ENCODE measurements at regions not wholly inside any gene's neighbourhood (a gene's known extent, or its start where the extent isn't known, plus 50 kb on each side); places are given as distances from the start of the nearest gene placed in this dataset.

- no peak for DNase-seq
Measured at GRCh38 chr10:8504499-8504898, 450.0 kb downstream of the GATA3 start.

- DNase-seq = no peak
Measured at GRCh38 chr10:8507156-8507555, 452.7 kb downstream of the GATA3 start.

GRCh38 chr10:8508882-8509281 is 454.4 kb downstream of the GATA3 start:
- no peak for DNase-seq

DNA sequence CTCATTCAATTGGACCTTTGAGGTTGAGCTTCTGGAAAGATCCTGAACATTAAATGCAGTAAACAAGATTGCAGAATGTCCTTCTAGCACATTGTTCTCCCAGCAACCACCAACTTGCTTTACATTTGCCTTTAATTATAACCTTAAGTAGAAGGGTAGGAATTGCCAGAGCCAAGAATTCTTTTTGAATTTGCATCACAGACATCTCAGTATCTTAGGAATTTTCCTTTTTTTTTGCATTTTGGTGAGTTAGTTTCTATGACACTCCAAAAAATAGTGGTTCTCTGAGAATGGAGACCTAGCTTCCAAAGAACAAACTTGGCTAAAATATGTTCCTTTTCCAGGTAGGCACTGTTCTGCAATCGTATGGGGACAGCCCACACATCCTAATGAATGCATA is 456.0 kb downstream of the GATA3 start:
- DNase-seq = no peak

GRCh38 chr10:8511026-8511425 is 456.5 kb downstream of the GATA3 start:
- DNase-seq = no peak

DNA sequence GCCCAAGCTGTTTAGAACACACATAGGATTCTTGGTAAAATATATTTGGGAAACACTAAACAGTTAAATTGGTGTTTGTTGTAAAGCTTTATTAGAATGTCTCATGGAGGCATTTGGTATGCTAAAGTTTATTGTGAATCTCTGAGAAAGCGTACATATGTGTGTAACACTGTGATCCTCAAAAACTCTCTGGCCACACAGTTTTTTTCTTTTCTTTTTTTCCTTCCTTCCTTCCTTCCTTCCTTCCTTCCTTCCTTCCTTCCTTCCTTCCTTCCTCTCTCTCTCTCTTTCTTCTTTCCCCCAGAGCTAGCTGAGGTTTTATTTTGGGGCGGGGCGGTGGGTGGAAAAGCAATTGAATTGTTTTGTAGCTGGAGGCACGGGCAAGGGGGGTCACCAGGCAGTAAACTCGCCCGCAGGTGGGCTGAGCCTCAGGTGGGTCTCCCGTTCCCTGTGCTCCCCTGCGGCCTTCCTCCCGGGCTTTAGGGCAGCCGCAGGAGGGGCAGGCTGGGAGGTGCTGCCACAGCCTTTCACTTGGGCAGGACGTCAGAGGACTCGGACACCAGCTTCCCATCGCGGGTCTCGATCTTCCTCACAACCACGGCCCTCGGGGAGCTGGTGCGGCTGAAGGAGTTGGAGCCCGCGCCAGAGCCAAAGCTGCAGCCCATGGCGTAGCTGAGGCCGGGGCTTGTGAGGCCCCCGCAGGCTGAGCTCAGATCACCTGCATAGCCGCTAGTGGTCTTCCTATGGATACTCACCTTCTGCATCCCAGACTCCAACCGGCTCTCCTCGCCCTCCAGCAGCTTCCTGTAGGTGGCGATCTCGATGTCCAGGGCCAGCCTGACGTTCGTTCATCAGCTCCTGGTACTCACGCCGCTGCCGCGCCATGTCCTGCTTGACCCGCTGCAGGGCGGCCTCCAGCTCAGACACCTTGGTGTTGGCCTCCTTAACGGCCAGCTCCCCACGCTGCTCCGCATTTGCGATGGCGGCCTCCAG is 459.0 kb downstream of the GATA3 start:
- no peak for DNase-seq

DNA sequence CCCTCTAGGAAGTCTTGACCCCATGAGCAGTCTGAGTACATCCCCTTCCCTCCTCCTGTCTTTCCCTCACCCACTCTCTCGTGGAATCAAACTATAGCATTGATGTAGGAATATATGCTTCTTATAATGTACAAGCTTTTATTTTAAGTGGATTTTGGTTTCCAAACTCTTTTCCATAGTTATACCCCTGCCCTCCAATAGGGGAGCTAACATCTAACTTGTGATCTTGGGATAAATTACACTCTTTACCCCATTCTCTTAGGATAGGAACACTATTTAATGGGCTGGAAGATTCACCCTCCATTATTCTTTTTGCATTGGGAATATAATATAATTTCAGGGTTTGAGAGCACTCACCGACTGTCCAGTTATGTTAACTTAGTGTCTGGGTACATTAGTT is 465.9 kb downstream of the GATA3 start:
- DNase-seq = no peak

DNA sequence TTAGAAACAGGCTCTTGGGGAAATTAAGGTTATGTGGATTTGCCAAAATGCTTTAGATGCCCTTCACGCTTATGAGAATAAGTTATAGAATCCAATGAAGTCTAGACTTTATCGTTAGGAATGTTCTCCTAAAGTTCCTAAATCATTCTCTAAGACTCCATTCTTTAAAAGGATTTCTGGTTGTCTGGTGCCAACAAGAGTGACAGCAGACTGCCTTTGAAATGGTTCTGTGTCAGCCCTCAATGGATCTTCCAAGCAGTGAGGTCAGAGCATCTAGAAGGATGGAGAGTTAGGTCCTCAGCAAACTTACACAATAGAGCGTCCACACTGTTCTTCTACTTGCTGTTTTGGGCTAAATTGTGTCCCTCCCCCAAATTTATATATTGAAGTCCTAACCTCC is 473.3 kb downstream of the GATA3 start:
- DNase-seq = no peak

DNA sequence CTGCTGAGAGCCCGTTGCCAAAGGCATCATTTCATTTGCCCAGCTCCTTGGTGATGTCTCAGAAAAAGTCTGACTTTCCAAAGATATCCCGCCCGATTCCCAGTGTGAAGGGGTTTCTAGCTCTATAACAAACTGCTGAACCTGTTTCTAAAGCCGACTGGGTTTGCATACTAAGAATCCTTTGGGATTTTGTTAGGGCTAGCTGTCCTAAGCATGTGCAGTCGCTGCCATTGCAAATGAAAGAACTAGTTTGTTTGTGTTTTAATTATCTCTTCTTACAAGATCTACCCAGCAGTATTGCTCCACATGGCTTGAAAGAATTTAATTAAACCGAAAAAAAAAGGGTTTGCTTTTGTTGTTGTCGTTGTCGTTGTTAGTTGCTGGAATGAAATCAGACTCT is 476.6 kb downstream of the GATA3 start:
- DNase-seq = no peak

DNA sequence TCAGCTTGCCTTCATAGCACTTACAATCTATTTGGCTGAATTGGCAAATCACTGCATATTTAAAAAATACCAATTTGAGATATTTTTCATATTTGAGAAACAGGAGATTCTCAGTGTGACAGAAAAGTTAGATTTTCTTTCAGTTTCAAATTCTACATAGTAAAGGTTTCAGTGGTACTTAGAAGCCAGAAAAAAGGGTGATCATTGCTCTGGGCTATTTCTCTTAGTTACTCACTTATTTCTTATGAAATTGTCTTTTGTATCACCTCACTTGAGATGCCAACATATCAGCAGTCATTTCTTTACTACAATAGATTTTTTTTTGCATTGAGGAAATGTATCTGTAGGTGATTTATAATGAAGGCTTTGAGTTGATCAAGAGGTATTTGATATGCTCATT is 478.2 kb downstream of the GATA3 start:
- DNase-seq = no peak

- DNase-seq = no peak
Measured at GRCh38 chr10:8533462-8533861, 479.0 kb downstream of the GATA3 start.

- no peak for DNase-seq
Measured at GRCh38 chr10:8534096-8534495, 479.6 kb downstream of the GATA3 start.

DNA sequence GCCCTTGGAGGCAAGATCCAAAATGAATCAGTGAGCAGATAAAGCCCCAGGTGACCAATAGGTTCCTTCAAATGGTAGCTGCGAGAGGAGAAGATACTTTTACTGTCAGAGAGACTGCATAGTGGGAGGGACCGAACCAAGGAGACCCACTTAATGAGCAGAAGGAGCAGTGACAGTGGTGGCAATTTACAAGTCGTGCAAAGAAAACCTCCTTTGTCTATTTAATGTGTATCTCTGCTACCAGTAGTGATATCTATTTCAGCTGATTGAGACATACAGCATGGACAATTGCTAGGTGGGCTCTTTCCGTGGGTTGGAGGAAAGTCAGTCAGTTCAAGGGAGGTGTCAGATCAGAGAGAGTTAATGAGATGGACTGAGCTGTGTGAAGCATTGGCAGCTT is 480.4 kb downstream of the GATA3 start:
- no peak for DNase-seq

GRCh38 chr10:8539056-8539455 is 484.6 kb downstream of the GATA3 start:
- no peak for DNase-seq

DNA sequence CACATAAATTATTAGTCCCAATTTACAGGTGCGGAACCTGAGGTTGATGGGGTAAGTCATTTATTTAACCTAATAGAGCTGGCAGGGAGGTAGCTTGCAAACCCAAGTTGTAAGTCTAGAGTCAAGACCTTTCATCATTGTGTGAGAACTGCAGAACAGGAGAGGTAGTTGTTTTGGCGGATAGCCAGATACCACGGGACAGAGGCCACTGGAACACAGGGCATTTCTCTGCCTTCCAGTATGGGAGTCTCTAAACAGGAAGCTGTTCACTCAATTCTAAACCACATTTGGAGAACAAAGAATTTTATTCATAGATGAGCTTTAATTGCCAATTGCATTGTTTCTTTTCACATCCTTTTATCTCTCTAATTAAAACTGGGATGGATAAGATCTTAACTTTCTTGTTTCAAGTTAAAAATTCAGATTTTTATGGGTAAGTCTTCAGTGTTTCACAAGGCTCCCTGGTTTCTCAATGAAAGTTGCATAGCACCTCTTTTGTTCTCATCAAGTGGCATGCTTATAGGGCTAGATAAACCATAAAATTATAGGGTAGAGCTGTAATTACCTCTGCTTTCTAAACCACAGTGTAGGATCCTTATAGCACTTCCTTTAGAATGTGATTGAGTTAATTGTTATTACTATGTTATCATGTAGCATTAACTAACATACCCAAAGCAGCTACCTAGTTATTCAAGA is 489.0 kb downstream of the GATA3 start:
- no peak for DNase-seq

DNA sequence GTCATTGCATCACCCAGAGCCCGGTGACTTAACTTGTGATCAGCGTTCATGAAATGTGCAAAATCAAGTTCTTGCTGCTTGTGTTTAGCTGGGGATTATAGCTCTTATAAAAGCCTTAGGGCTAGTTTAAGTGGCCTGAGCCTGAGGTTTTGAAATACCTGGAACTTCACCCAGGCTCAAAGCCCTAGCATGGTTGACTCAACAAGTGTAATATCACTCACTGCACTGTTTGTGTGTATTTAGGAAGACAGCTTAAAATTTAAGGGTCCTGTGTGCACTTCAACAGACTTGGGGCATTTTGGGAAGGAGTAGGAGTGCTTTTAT is 489.5 kb downstream of the GATA3 start:
- no peak for DNase-seq

DNA sequence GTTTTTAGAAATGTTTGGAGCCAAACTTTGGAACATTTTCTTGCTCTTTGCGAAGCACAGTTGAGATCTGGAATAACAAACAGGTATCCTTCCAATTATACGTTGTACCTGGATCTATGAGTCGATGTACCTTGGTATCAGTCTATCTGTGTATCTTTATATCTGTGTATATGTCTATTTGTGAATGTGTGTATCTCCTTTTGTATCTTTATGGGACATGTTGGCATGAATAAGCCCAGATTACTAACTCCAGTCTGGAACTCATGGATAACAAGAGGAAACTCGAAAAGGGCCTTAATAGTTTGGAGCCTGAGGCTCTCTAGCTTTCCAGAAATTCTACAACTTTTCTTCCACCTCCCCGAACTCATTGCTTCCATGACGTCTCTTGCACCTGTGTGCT is 490.0 kb downstream of the GATA3 start:
- DNase-seq = no peak

GRCh38 chr10:8554574-8554973 is 500.1 kb downstream of the GATA3 start:
- no peak for DNase-seq

DNA sequence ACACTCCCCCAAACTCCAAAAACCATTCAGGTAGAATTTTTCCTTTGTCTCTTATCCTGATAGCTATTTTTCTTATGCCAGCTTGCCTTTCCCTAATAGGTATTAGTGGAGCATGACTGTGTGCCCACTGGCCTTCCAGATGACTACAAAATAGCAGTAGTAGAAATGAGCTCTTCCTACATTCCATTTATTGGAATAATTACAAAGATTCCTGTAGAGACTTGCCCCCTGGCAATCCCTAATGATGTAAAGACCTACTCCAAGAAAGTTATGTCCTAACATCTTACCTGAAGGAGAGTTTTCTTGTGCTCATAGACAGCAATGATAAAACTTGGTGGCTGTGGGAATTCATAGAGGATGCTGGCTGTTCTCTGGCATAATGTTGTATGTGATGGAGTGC is 501.8 kb downstream of the GATA3 start:
- DNase-seq = no peak

DNA sequence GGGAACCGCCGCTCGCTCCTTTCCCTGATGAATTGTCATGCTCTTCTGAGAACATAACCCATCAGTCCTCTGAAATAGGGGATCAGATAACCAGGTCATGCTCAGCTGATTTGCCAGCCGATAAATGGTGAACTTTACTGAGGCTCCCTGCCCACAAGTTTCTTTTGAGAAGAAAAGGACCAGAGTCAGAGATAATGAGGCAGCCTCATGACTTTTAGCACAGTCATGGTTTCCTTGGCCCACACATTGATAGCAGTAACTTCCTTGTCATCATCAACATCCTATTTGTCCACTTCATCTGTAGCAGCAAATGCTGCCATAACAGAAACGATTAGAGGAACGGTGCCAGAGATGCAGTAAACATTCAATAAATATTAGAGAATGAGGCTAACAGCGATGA is 509.0 kb downstream of the GATA3 start:
- no peak for DNase-seq

DNA sequence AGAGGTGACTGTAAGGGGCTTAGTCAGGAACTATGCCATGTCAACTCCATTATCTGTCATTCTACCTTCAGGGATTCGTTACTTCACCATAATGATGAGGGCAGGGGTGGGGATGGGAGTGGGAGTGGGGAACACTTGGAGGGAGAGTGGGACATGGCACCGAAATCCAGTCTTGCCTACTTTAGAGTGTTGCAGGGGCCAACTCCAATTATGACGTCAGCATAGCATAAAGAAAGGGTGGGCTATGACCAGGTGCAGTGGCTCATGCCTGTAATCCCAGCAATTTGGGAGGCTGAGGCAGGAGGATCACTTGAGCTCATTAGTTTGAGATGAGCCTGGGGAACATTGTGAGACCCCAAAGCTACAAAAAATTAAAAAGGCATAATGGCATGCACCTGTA is 512.2 kb downstream of the GATA3 start:
- DNase-seq = no peak

- DNase-seq = no peak
Measured at GRCh38 chr10:8568401-8568800, 513.9 kb downstream of the GATA3 start.

- DNase-seq = no peak
Measured at GRCh38 chr10:8575620-8576019, 521.1 kb downstream of the GATA3 start.

GRCh38 chr10:8576281-8576680 is 521.8 kb downstream of the GATA3 start:
- no peak for DNase-seq

DNA sequence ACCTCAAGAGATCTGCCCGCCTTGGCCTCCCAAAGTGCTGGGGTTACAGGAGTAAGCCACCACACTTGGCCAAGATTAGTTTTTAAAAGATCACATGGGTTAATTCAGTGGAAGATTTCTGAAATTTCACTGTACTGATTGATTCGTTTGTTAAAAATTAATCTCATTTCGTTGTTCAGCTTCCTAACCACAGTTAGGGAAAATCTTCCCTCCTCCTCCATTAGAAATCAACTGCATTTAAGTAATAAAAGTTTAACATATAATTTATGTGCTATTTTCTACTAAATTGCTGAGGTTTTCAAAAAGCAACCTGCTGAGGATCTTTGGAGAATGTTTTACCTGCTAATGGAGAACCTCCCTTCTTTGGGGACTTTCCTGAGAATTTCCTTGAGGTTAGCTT is 522.4 kb downstream of the GATA3 start:
- no peak for DNase-seq
